Esophagus squamous epithelium (tissue), 5 donors: ENCODE measurements at regions not wholly inside any gene's neighbourhood (a gene's known extent, or its start where the extent isn't known, plus 50 kb on each side); places are given as distances from the start of the nearest gene placed in this dataset.

Source experiments
- DNase-seq: peaks from one replicate; lab custom pipeline; 2025; lab: John Stamatoyannopoulos, UW
- H3K27ac ChIP-seq, 4 donors: fragments of 200-600 bp; sonication (generic); one replicate each; pipeline ENCODE4 v1.5.1; 2016 to 2019; ENCODE audit warnings: mild to moderate bottlenecking in 1 of 4
- H3K27me3 ChIP-seq, 4 donors: fragments of 200-600 bp; sonication (generic); 1 replicate in 3 of 4; 2 replicates in 1 of 4; pipeline versions ENCODE4 v1.5.1 to v1.6.0; 2017 to 2021; ENCODE audit warnings: antibody characterized with exemption in 1 of 4
- H3K36me3 ChIP-seq, 3 donors: fragments of 200-600 bp; sonication (generic); one replicate each; pipeline ENCODE4 v1.5.1; 2016 to 2019
- H3K4me1 ChIP-seq, 3 donors: fragments of 200-600 bp; sonication (generic); one replicate each; pipeline ENCODE4 v1.5.1; 2017 to 2019
- H3K4me3 ChIP-seq, 4 donors: fragments of 200-600 bp; sonication (generic); 1 replicate in 3 of 4; 2 replicates in 1 of 4; pipeline ENCODE4 v1.5.1; 2016 to 2019; ENCODE audit warnings: mild to moderate bottlenecking in 2 of 4, moderate library complexity in 1 of 4
- H3K9me3 ChIP-seq, 3 donors: fragments of 200-600 bp; sonication (generic); one replicate each; pipeline ENCODE4 v1.5.1; 2016 to 2019
- POLR2A ChIP-seq, 4 donors: fragments of 450-650 bp; IDR thresholded peaks; one replicate each; pipeline ENCODE4 v1.6.1; 2017; ENCODE audit warnings: antibody characterized with exemption in 4 of 4, mild to moderate bottlenecking in 4 of 4, moderate library complexity in 3 of 4
- WGBS, 2 donors: methylation state at CpG; one replicate each; pipeline ENCODE4 v1.1.5; 2018; 5-methylcytosine and 5-hydroxymethylcytosine counted together
- intact Hi-C: fragments of 100-400 bp; cut with DNase I; formaldehyde crosslinking; loops from one replicate; pipeline ENCODE4 v1.15.0; 2022
- TF ChIP-seq, protein P1 (sequence below), 6 experiments: fragments of 450-650 bp in 4 of 6; fragments of 200-600 bp in 2 of 6; sonication (generic) in 2 of 6; IDR thresholded peaks; one replicate each; pipeline ENCODE4 v1.5.1; 2016 to 2019; ENCODE audit warnings: antibody characterized with exemption in 6 of 6, mild to moderate bottlenecking in 4 of 6, moderate library complexity in 4 of 6
- donor health status: DM: yes; HTN: yes; CAD: no.

DNA sequence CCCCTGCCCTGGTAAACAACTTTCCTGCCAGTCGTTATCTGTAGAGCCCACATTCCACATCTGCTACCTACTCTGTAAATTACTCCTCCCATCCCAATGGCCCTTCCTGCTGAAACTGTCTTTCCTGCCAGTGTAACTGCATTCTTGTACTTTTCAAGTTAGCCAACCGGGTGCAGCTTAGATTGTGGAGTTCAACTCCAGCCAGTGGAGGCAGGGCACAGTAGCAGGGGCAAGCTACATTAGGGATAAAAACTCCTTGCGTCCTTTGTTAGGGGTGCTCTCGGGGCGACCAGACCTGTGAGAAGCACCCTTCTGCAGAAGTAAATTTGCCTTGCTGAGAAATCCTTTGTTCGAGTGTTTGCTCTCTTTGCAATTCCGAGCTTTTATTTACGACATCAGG, 639.0 kb upstream of the TYRP1 start:
- no peak for TF ChIP-seq POLR2A (IDR thresholded peaks at IDR 0.05)
- TF ChIP-seq, protein P1, sequence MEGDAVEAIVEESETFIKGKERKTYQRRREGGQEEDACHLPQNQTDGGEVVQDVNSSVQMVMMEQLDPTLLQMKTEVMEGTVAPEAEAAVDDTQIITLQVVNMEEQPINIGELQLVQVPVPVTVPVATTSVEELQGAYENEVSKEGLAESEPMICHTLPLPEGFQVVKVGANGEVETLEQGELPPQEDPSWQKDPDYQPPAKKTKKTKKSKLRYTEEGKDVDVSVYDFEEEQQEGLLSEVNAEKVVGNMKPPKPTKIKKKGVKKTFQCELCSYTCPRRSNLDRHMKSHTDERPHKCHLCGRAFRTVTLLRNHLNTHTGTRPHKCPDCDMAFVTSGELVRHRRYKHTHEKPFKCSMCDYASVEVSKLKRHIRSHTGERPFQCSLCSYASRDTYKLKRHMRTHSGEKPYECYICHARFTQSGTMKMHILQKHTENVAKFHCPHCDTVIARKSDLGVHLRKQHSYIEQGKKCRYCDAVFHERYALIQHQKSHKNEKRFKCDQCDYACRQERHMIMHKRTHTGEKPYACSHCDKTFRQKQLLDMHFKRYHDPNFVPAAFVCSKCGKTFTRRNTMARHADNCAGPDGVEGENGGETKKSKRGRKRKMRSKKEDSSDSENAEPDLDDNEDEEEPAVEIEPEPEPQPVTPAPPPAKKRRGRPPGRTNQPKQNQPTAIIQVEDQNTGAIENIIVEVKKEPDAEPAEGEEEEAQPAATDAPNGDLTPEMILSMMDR (IDR thresholded peaks at IDR 0.05), result no peak
- no peaks in the 10 kb centered on the region for H3K4me1 ChIP-seq
- 67 to 78% methylated on average over 5 to 8 of the region's 8 CpGs for WGBS, 2 donors
- intact Hi-C loops, result no loop called here
- no peak for DNase-seq
- peaks cover 0 to 15% (median 8%) of the 10 kb centered on the region in 3 donors for H3K9me3 ChIP-seq
- no peak overlapping the region for H3K4me3 ChIP-seq
- no peaks in the 10 kb centered on the region for H3K27me3 ChIP-seq
- H3K36me3 ChIP-seq, result no peaks in the 10 kb centered on the region
- H3K27ac ChIP-seq, result no peak overlapping the region

DNA sequence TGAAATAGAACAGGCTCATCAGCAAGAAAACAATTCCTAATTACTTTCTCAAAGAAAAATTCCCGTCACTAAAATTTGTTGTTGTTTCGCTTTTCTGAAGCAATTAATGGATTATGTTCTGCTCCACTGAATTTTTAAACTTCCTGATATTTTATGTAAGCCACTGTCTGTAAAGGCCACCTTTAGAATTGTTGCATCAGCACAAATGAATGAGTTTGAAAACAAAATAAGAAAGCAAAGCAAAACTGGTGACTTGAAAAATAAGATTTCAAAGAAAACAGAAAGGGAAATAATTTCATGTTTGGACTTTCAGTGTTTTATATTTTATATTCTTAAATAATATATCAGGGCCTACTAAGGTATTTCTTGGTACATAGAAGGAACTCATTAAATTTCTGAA, 636.3 kb upstream of the TYRP1 start:
- Histone ChIP-seq H3K4me1 (no peaks in the 10 kb centered on the region), H3K27ac (no peak overlapping the region), H3K4me3 (no peak overlapping the region), H3K9me3 (peaks cover 0 to 15% (median 8%) of the 10 kb centered on the region in 3 donors), H3K36me3 (no peaks in the 10 kb centered on the region), H3K27me3 (no peaks in the 10 kb centered on the region)
- intact Hi-C loops, result no loop called here
- TF ChIP-seq POLR2A (IDR thresholded peaks at IDR 0.05), result no peak
- 71 to 76% methylated on average over 2 of the region's 2 CpGs for WGBS, 2 donors
- no peak for DNase-seq

DNA sequence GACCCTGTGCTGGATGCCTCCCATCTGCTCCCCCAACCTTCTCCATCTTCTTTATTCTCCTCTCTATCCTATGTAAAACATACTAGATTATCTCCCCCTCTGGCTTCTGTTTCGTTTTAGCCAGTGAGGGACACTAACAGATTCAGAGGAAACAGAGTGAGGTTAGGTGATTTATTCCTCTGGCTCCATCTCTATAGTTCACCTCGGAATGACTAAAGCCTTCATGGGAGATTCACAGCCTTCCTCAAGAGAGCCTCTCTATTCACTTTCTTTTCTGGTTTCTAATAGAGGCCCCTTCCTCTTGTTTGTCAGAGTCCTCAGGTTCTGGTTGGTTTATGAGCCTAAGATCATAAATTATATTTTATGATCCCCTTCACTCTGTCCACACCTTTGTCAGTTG, 633.1 kb upstream of the TYRP1 start:
- no peak for DNase-seq
- Histone ChIP-seq H3K27me3 (no peaks in the 10 kb centered on the region), H3K36me3 (no peaks in the 10 kb centered on the region), H3K4me1 (no peaks in the 10 kb centered on the region), H3K9me3 (peaks cover 0 to 4% (median 3%) of the 10 kb centered on the region in 3 donors), H3K4me3 (no peak overlapping the region), H3K27ac (no peak overlapping the region)
- intact Hi-C loops, result no loop called here
- no peak for TF ChIP-seq POLR2A (IDR thresholded peaks at IDR 0.05)
- TF ChIP-seq, protein P1 (IDR thresholded peaks at IDR 0.05), result no peak
- 21 to 33% methylated on average over 2 of the region's 2 CpGs for WGBS, 2 donors

DNA sequence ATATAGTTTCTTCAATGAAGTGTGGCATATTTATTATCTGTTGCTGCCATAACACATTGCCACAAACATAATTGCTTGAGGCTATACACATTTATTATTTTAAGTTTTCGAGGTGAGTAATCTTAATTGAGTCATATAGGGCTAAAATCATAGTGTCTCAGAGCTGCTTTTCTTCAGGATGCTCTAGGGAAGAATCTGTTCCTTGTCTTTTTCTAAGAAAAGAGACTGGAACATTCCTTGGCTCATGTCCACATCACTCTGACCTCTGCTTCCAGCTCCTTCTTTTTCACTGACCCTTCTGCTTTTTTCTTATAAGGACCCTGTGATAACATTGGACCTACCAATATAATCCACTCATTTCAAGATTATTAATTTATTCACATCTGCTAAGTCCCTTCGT, 632.4 kb upstream of the TYRP1 start:
- peaks cover 0 to 3% (median 0%) of the 10 kb centered on the region in 3 donors for H3K9me3 ChIP-seq
- WGBS, 2 donors, result 39 to 47% methylated on average over 2 of the region's 2 CpGs
- no peaks in the 10 kb centered on the region for H3K4me1 ChIP-seq
- no peaks in the 10 kb centered on the region for H3K36me3 ChIP-seq
- no peak overlapping the region for H3K4me3 ChIP-seq
- intact Hi-C loops, result no loop called here
- no peak for TF ChIP-seq POLR2A (IDR thresholded peaks at IDR 0.05)
- TF ChIP-seq, protein P1 (IDR thresholded peaks at IDR 0.05), result no peak
- H3K27ac ChIP-seq, result no peak overlapping the region
- no peaks in the 10 kb centered on the region for H3K27me3 ChIP-seq
- no peak for DNase-seq

DNA sequence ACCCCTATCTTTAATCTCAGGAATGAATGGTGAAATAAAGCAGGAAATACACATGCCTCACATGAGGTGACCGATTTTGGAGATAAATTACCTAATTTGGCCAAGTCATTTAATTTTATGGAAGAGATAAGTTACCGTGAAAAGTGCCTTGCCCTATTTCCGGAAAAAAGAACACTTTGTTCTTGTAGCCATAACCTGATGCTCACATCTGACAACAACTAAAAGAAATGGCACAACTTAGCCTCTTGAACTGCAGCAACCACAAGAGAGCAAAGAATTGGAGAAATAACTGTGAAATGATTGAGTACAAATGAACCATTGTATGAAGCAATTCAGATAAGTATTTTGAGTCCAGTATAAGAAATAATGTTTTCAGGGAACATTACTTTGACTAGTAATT, 628.1 kb upstream of the TYRP1 start:
- H3K36me3 ChIP-seq, result no peaks in the 10 kb centered on the region
- no peaks in the 10 kb centered on the region for H3K4me1 ChIP-seq
- WGBS, 2 donors, result 40 to 49% methylated on average over 3 of the region's 3 CpGs
- H3K27me3 ChIP-seq, result no peaks in the 10 kb centered on the region
- intact Hi-C loops, result no loop called here
- H3K27ac ChIP-seq, result no peak overlapping the region
- DNase-seq, result no peak
- H3K4me3 ChIP-seq, result no peak overlapping the region
- peaks cover 0 to 3% (median 0%) of the 10 kb centered on the region in 3 donors for H3K9me3 ChIP-seq
- TF ChIP-seq, protein P1 (IDR thresholded peaks at IDR 0.05), result no peak
- TF ChIP-seq POLR2A (IDR thresholded peaks at IDR 0.05), result no peak

DNA sequence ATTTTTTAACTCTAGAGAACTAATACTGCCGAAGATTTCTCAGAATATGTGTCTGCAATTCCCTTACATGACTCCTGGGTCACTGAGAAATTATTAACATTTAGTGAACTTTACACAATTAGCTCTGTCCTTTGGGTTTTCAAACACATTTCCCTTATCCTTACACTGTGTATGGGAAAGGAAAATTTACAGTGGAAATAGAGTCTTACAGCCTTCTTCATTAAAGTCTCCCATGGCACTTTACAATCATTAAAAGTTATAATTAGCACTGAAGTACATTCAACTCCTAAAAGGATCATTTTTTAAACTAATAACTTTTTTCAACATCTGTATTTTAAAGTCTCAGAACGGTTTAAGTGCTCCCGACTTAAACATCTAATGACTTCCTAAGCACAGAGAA, 627.5 kb upstream of the TYRP1 start:
- no peaks in the 10 kb centered on the region for H3K36me3 ChIP-seq
- H3K4me1 ChIP-seq, result no peaks in the 10 kb centered on the region
- no peaks in the 10 kb centered on the region for H3K27me3 ChIP-seq
- WGBS, 2 donors, result 59 to 60% methylated on average over 3 of the region's 3 CpGs
- no peak for DNase-seq
- H3K9me3 ChIP-seq, result peaks cover 0 to 3% (median 0%) of the 10 kb centered on the region in 3 donors
- no peak for TF ChIP-seq POLR2A (IDR thresholded peaks at IDR 0.05)
- TF ChIP-seq, protein P1 (IDR thresholded peaks at IDR 0.05), result no peak
- intact Hi-C loops, result no loop called here
- no peak overlapping the region for H3K4me3 ChIP-seq
- no peak overlapping the region for H3K27ac ChIP-seq
